IMR-90 (cell line): ENCODE measurements at regions not wholly inside any gene's neighbourhood (a gene's known extent, or its start where the extent isn't known, plus 50 kb on each side); places are given as distances from the start of the nearest gene placed in this dataset.

ENCODE experiments used
- ATAC-seq: fragments of 200-7000 bp; cut with Tn5 transposase; 2 replicates; pipeline ENCODE4 v1.9.1; 2020; ENCODE audit warnings: low read depth, mild to moderate bottlenecking, moderate library complexity
- BruUV-seq: library from RNA; stranded (reverse); fragments of 400-500 nt; replicated peaks from 2 replicates; lab custom pipeline; 2021; lab: Mats Ljungman, UMichigan
- CTCF ChIA-PET: fragments of 300-600 bp; formaldehyde crosslinking; extraction: SDS; loops from one replicate; lab custom pipeline; 2021; ENCODE audit warnings: antibody characterized with exemption; lab: Yijun Ruan, JAX
- POLR2A ChIA-PET: fragments of 300-600 bp; sonication (Branson Sonifier 250); formaldehyde crosslinking; loops from one replicate; lab custom pipeline; 2022; ENCODE audit warnings: antibody characterized with exemption; ENCODE audit not compliant: unreplicated experiment; lab: Charles Lee
- DNase-seq: peaks from one replicate; pipeline ENCODE4 v3.0.0; 2013
- H2AFZ ChIP-seq: replicated peaks from 2 replicates; pipeline ENCODE3; 2013; ENCODE audit warnings: low read length, mild to moderate bottlenecking; ENCODE audit not compliant: poor library complexity
- H2AK5ac ChIP-seq: 2 replicates; pipeline ENCODE4 v1.6.1; 2013; ENCODE audit warnings: low read depth, low read length, inconsistent platforms
- H2AK9ac ChIP-seq: replicated peaks from 2 replicates; pipeline ENCODE3; 2013; ENCODE audit warnings: mild to moderate bottlenecking, low read depth, low read length, moderate library complexity; ENCODE audit not compliant: poor library complexity
- H2BK120ac ChIP-seq: 2 replicates; pipeline ENCODE4 v1.6.1; 2013; ENCODE audit warnings: low read depth, low read length, inconsistent platforms
- H2BK15ac ChIP-seq: 3 replicates; pipeline ENCODE4 v1.6.1; 2013; ENCODE audit warnings: low read depth, low read length, inconsistent platforms
- H2BK20ac ChIP-seq: 2 replicates; pipeline ENCODE4 v1.6.1; 2013; ENCODE audit warnings: low read depth, mild to moderate bottlenecking, inconsistent platforms, low read length, moderate library complexity
- H2BK5ac ChIP-seq: 2 replicates; pipeline ENCODE4 v1.6.1; 2013; ENCODE audit warnings: mild to moderate bottlenecking, low read depth, low read length, inconsistent platforms; ENCODE audit not compliant: poor library complexity, severe bottlenecking
- H3K14ac ChIP-seq: replicated peaks from 2 replicates; pipeline ENCODE4 v1.6.1; 2013; ENCODE audit warnings: low read depth, low read length, inconsistent platforms
- H3K18ac ChIP-seq: 2 replicates; pipeline ENCODE4 v1.6.1; 2013; ENCODE audit warnings: low read depth, low read length, control low read depth
- H3K23ac ChIP-seq: 2 replicates; pipeline ENCODE4 v1.6.1; 2013; ENCODE audit warnings: low read depth, low read length, inconsistent platforms
- H3K27ac ChIP-seq: 2 replicates; pipeline ENCODE4 v1.5.1; 2013; ENCODE audit warnings: mild to moderate bottlenecking, control low read depth, low read length; ENCODE audit not compliant: insufficient read depth
- H3K27me3 ChIP-seq: 2 replicates; pipeline ENCODE4 v1.6.1; 2013; ENCODE audit warnings: low read length; ENCODE audit not compliant: control insufficient read depth, insufficient read depth
- H3K36me3 ChIP-seq: 2 replicates; pipeline ENCODE4 v1.6.1; 2013; ENCODE audit warnings: low read length, mixed read lengths; ENCODE audit not compliant: control insufficient read depth, insufficient read depth
- H3K4ac ChIP-seq: 2 replicates; pipeline ENCODE4 v1.6.1; 2013; ENCODE audit warnings: low read depth, low read length, inconsistent platforms
- H3K4me1 ChIP-seq: 2 replicates; pipeline ENCODE4 v1.6.1; 2013; ENCODE audit warnings: low read length, mixed read lengths; ENCODE audit not compliant: control insufficient read depth, insufficient read depth
- H3K4me2 ChIP-seq: 2 replicates; pipeline ENCODE4 v1.6.1; 2013; ENCODE audit warnings: low read depth, mild to moderate bottlenecking, control low read depth, low read length, moderate library complexity
- H3K4me3 ChIP-seq: 2 replicates; pipeline ENCODE4 v1.5.1; 2013; ENCODE audit warnings: low read depth, mild to moderate bottlenecking, control low read depth, low read length, moderate library complexity; ENCODE audit not compliant: insufficient read depth
- H3K56ac ChIP-seq: 2 replicates; pipeline ENCODE4 v1.6.1; 2013; ENCODE audit warnings: low read length, inconsistent platforms; ENCODE audit not compliant: insufficient read depth; ENCODE audit errors: extremely low read depth
- H3K79me1 ChIP-seq, 2 experiments: 2 replicates each; pipeline ENCODE4 v1.6.1; 2013; ENCODE audit warnings: low read length in 2 of 2, inconsistent platforms in 1 of 2, low read depth in 1 of 2
- H3K9ac ChIP-seq: 2 replicates; pipeline ENCODE4 v1.6.1; 2013; ENCODE audit warnings: low read depth, low read length, control low read depth
- H3K9me1 ChIP-seq: 2 replicates; pipeline ENCODE4 v1.6.1; 2013; ENCODE audit warnings: low read length, inconsistent platforms; ENCODE audit not compliant: insufficient read depth
- H3K9me3 ChIP-seq: 2 replicates; pipeline ENCODE4 v1.6.1; 2013; ENCODE audit warnings: low read length; ENCODE audit not compliant: control insufficient read depth, insufficient read depth
- H4K20me1 ChIP-seq: 2 replicates; pipeline ENCODE4 v1.6.1; 2013; ENCODE audit warnings: low read length, inconsistent platforms; ENCODE audit not compliant: insufficient read depth
- H4K5ac ChIP-seq: 2 replicates; pipeline ENCODE4 v1.6.1; 2013; ENCODE audit warnings: mild to moderate bottlenecking, low read depth, low read length, control low read depth
- H4K8ac ChIP-seq, 2 experiments: 2 replicates each; pipeline ENCODE4 v1.6.1; 2013; ENCODE audit warnings: low read depth in 2 of 2, low read length in 2 of 2, control low read depth in 1 of 2, inconsistent platforms in 1 of 2
- H4K91ac ChIP-seq: 2 replicates; pipeline ENCODE4 v1.6.1; 2013; ENCODE audit warnings: low read depth, low read length, inconsistent platforms; ENCODE audit not compliant: insufficient read depth
- BHLHE40 ChIP-seq: fragments of 150-350 bp; IDR thresholded peaks from 2 replicates; pipeline ENCODE4 v1.6.1; 2016; ENCODE audit warnings: mild to moderate bottlenecking, low read depth, low read length
- CEBPB ChIP-seq: IDR thresholded peaks from 2 replicates; pipeline ENCODE4 v1.6.1; 2012; ENCODE audit warnings: low read depth, low read length, improper control_type of control experiment
- FOS ChIP-seq: fragments of 150-350 bp; IDR thresholded peaks from 2 replicates; pipeline ENCODE4 v1.6.1; 2016; ENCODE audit warnings: low read depth, low read length
- MAFK ChIP-seq: IDR thresholded peaks from 2 replicates; pipeline ENCODE4 v1.6.1; 2012; ENCODE audit warnings: low read depth, low read length, improper control_type of control experiment
- MAZ ChIP-seq: IDR thresholded peaks from 2 replicates; pipeline ENCODE4 v1.6.1; 2012; ENCODE audit warnings: low read depth, mild to moderate bottlenecking, low read length, improper control_type of control experiment, moderate library complexity, borderline replicate concordance
- MXI1 ChIP-seq: IDR thresholded peaks from 2 replicates; pipeline ENCODE4 v1.6.1; 2012; ENCODE audit warnings: low read depth, mild to moderate bottlenecking, low read length, moderate library complexity, borderline replicate concordance
- NFE2L2 ChIP-seq: fragments of 150-350 bp; IDR thresholded peaks from 2 replicates; pipeline ENCODE4 v1.6.1; 2016; ENCODE audit warnings: low read depth, mild to moderate bottlenecking, low read length
- RAD21 ChIP-seq: IDR thresholded peaks from 2 replicates; pipeline ENCODE4 v1.6.1; 2012; ENCODE audit warnings: low read length, improper control_type of control experiment
- RCOR1 ChIP-seq: IDR thresholded peaks from 2 replicates; pipeline ENCODE4 v1.6.1; 2012; ENCODE audit warnings: mild to moderate bottlenecking, low read length, improper control_type of control experiment; ENCODE audit not compliant: insufficient replicate concordance
- RFX5 ChIP-seq: IDR thresholded peaks from 2 replicates; pipeline ENCODE4 v1.8.0; 2012; ENCODE audit warnings: low read depth, mild to moderate bottlenecking, low read length, moderate library complexity
- WGBS, 2 experiments: methylation state at CpG; one replicate each; pipeline versions ENCODE4 v1.1.5 to v1.1.7; 2013; ENCODE audit warnings: missing lambda C conversion rate in 2 of 2; ENCODE audit not compliant: insufficient read length in 1 of 2; ENCODE audit errors: extremely low coverage in 2 of 2; 5-methylcytosine and 5-hydroxymethylcytosine counted together
- dilution Hi-C: fragments of 300-500 bp; cut with HindIII; formaldehyde crosslinking; loops from one replicate; pipeline ENCODE4 v1.14.3; 2018; ENCODE audit warnings: low sequenced_read_pairs; ENCODE audit not compliant: unreplicated experiment
- in situ Hi-C: fragments of 300-500 bp; cut with MboI; formaldehyde crosslinking; loops from 3 replicates; pipeline ENCODE4 v1.14.3; 2019; ENCODE audit warnings: low sequenced_read_pairs, inconsistent platforms, mixed read lengths
- intact Hi-C: fragments of 100-400 bp; cut with micrococcal nuclease; formaldehyde crosslinking; loops from 2 replicates; pipeline ENCODE4 v1.10.0; 2022
- TF ChIP-seq, protein P1 (sequence below): conservative IDR thresholded peaks from 2 replicates; pipeline ENCODE4 v1.5.1; 2012; ENCODE audit warnings: mild to moderate bottlenecking, low read depth, low read length, improper control_type of control experiment
- TF ChIP-seq, protein P2 (sequence below): fragments of 150-350 bp; IDR thresholded peaks from 2 replicates; pipeline ENCODE4 v1.6.1; 2017; ENCODE audit warnings: mild to moderate bottlenecking, antibody characterized with exemption, low read length, low read depth
- TF ChIP-seq, protein P3 (sequence below): fragments of 150-350 bp; IDR thresholded peaks from 2 replicates; pipeline ENCODE4 v1.6.1; 2016; ENCODE audit warnings: low read depth, mild to moderate bottlenecking, low read length, moderate library complexity, borderline replicate concordance

DNA sequence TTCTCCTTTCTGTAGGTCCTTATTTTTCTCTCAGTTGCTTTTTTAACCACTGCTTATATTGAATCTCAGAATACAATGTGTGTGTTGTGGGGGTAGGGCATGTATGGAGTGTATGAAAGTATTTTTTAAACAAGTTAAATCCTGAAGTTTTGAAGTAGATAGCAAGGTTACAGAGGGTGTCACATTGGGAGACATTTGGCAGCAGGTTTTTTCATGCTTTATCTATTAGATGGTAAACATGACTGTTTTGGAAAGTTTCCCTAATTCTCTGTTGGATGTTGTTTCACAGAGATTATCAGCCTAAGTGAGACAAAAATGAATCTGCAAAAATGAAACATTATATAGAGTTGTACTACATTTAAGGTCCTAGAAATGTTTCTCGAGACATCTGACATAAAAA lies 190.6 kb upstream of the ARPP21 start:
- no peak overlapping the region for H2BK15ac ChIP-seq
- no peak overlapping the region for H3K4ac ChIP-seq
- DNase-seq (no peak), ATAC-seq (no peak)
- H3K36me3 ChIP-seq, result no peaks in the 10 kb centered on the region
- dilution Hi-C loops (no loop called here), in situ Hi-C loops (no loop called here), intact Hi-C loops (no loop called here)
- no peak overlapping the region for H2AK5ac ChIP-seq
- H3K9me1 ChIP-seq, result no peaks in the 10 kb centered on the region
- WGBS, 2 experiments, result no CpG with 5 or more reads among the region's 1 CpG
- ChIA-PET CTCF (no interaction called here), POLR2A (no interaction called here)
- H3K27ac ChIP-seq, result no peak overlapping the region
- no peak overlapping the region for H3K4me2 ChIP-seq
- no peak overlapping the region for H2BK20ac ChIP-seq
- no peak overlapping the region for H2AK9ac ChIP-seq
- H2AFZ ChIP-seq, result no peak overlapping the region
- H3K4me1 ChIP-seq, result no peaks in the 10 kb centered on the region
- no peaks in the 10 kb centered on the region for H3K79me1 ChIP-seq
- no peaks in the 10 kb centered on the region for H4K20me1 ChIP-seq
- H3K56ac ChIP-seq, result no peak overlapping the region
- TF ChIP-seq BHLHE40 (no peak), MAFK (no peak), NFE2L2 (no peak), MXI1 (no peak), FOS (no peak), CEBPB (no peak), RAD21 (no peak), RFX5 (no peak), MAZ (no peak), RCOR1 (no peak)
- TF ChIP-seq, protein P1, sequence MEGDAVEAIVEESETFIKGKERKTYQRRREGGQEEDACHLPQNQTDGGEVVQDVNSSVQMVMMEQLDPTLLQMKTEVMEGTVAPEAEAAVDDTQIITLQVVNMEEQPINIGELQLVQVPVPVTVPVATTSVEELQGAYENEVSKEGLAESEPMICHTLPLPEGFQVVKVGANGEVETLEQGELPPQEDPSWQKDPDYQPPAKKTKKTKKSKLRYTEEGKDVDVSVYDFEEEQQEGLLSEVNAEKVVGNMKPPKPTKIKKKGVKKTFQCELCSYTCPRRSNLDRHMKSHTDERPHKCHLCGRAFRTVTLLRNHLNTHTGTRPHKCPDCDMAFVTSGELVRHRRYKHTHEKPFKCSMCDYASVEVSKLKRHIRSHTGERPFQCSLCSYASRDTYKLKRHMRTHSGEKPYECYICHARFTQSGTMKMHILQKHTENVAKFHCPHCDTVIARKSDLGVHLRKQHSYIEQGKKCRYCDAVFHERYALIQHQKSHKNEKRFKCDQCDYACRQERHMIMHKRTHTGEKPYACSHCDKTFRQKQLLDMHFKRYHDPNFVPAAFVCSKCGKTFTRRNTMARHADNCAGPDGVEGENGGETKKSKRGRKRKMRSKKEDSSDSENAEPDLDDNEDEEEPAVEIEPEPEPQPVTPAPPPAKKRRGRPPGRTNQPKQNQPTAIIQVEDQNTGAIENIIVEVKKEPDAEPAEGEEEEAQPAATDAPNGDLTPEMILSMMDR, result no peak
- TF ChIP-seq, protein P2, sequence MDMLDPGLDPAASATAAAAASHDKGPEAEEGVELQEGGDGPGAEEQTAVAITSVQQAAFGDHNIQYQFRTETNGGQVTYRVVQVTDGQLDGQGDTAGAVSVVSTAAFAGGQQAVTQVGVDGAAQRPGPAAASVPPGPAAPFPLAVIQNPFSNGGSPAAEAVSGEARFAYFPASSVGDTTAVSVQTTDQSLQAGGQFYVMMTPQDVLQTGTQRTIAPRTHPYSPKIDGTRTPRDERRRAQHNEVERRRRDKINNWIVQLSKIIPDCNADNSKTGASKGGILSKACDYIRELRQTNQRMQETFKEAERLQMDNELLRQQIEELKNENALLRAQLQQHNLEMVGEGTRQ, result no peak
- TF ChIP-seq, protein P3, sequence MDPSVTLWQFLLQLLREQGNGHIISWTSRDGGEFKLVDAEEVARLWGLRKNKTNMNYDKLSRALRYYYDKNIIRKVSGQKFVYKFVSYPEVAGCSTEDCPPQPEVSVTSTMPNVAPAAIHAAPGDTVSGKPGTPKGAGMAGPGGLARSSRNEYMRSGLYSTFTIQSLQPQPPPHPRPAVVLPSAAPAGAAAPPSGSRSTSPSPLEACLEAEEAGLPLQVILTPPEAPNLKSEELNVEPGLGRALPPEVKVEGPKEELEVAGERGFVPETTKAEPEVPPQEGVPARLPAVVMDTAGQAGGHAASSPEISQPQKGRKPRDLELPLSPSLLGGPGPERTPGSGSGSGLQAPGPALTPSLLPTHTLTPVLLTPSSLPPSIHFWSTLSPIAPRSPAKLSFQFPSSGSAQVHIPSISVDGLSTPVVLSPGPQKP, result no peak
- H4K5ac ChIP-seq, result no peak overlapping the region
- no peak overlapping the region for H2BK120ac ChIP-seq
- H4K91ac ChIP-seq, result no peak overlapping the region
- peaks cover 15% of the 10 kb centered on the region for H3K9me3 ChIP-seq
- H4K8ac ChIP-seq, result no peak overlapping the region
- H3K27me3 ChIP-seq, result no peaks in the 10 kb centered on the region
- no peak overlapping the region for H3K14ac ChIP-seq
- no peak overlapping the region for H2BK5ac ChIP-seq
- H3K4me3 ChIP-seq, result no peak overlapping the region
- H3K18ac ChIP-seq, result no peak overlapping the region
- BruUV-seq, result no TSS peak
- no peak overlapping the region for H3K9ac ChIP-seq
- H3K23ac ChIP-seq, result no peak overlapping the region
